HG03354 (cell line): ENCODE measurements at regions not wholly inside any gene's neighbourhood (a gene's known extent, or its start where the extent isn't known, plus 50 kb on each side); places are given as distances from the start of the nearest gene placed in this dataset.

ENCODE experiments used
- ATAC-seq: cut with Tn5 transposase; IDR thresholded peaks from one replicate; pipeline ENCODE4 v1.9.1; 2021; ENCODE audit warnings: mild to moderate bottlenecking; ENCODE audit not compliant: unreplicated experiment, poor library complexity, severe bottlenecking

DNA sequence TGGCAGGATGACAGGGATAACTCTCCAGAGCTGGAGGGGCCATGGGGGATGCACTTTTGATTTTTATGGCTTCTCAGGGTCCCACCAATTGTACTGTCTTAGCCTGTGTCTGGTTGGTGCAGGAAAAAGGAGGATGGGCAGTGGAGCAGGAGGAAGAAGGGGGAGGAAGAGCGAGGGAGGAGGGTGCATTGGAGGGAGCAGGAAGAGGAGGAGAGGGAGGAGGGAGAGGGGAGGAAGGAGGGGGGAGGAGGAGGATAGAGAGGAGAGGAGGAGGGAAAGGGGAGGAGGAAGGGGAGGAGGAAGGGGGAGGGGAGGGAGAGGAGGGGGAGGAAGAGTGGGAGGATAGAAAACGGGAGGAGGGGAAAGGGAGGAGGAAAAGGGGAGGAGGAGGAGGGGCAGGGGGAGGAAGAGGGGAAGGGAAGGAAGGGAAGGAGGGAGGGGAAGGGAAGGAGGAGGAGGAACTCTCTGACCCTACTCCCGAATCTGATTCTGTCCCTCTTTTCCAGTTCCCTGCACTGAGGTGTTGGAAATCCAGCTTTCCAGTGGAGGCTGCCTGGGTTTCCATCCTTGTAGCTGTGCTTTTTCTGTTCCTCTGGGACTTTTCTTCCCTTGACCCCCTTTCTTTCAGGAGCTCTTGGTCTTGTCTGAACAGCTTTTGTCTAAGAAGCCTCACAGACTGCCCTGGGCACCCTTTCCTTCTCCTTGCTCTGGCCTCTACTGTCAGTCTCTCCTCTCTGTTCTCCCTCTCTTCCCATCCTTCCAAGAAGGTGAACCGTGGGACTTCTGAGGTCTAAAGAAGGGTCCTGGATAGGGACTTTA is 149.4 kb downstream of the DHX35 start:
- no peak for ATAC-seq

DNA sequence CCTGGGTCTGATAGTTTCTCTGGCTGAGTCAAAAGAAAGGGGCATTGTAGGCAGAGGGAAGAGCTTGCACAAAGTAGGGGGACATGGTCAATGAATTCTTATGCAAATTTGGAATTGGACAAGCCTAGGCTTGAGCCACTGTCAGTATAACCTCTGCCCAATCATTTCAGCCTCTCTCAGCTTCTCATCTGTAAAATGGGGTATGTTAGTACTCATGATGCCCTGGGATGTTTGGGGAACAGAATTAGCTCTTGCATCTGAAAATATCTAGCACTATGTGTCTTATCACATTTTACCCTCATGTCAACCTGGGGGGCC is 148.6 kb downstream of the DHX35 start:
- ATAC-seq: no peak

DNA sequence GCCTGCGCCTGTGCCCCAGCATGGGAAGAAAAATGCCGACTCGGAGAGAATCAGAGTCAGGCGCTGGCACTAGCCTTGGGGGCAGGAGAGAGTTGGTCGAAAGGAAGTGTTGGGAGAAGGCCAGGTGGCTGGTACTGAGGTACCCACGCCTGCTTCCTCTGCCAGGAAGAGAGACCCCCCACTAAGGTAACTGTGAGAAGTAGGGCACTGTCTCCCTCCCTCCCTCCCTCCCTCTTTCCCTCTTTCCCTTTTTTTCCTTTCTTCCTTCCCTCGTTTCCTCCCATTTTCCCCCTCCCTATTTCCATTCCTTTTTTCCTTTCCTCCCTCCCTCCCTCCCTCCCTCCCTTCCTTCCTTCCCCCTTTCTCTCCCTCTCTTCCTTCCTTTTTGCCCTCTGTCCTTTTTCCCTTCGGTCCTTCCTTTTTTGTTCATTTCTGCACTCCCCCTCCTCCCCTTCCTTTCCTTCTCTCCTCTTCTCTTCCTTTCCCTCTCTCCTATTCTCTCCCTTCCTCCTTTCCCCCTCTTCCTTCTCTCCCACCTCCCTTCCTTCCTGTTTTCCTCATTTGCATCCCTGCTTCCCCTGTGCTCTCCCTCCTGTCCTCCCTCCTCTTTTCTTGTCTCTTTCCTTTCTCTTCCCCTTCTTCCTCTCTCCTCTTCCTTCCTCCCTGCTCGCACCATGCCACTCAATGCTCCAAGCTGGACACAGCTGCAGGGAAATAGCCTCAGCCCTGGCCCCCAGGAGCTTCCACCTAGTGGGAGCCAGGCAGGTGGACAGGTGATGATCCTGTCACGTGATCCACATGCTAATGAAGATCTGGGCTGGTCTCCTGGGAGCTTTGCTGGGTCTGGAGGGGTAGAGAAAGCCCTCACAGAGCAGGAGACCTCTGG is 148.0 kb downstream of the DHX35 start:
- ATAC-seq: no peak

DNA sequence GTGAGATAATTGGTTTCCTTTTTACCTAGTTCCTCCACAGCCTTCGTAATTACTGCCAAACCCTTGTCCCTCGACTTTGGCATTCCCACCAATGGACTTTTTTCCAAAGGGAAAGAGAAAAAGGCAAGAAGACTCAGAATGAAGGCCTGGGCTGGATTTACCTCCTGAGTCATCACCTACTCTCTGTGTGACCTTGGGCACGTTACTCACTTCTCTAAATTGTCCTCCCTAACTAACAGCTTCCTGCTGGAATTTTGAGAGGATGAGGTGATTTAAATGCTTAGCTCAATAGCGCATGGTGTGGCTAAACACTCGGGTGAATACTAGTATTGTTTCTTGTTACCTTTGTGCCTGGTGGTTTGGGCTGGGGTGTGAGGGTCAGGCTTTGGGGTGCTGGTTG is 146.6 kb downstream of the DHX35 start:
- ATAC-seq: no peak

DNA sequence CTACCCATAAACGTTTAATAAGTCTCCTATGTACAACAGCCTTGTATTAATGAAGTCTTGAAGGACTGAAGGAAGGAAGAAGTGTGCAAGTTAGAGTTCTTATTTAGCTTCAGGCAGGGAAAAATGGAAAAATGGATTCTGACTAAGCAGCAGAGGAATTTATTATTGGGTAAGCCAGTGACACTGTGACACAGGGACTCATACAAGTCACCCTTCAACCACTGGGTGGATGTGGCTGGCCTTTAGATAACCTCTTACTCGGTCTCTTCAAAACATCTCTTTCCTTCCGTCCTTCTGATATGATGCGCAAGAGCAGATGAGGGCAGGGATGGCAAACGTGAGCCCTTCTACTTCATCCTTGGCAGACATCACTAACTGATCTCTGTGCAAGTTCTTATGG is 145.6 kb downstream of the DHX35 start:
- ATAC-seq: no peak

DNA sequence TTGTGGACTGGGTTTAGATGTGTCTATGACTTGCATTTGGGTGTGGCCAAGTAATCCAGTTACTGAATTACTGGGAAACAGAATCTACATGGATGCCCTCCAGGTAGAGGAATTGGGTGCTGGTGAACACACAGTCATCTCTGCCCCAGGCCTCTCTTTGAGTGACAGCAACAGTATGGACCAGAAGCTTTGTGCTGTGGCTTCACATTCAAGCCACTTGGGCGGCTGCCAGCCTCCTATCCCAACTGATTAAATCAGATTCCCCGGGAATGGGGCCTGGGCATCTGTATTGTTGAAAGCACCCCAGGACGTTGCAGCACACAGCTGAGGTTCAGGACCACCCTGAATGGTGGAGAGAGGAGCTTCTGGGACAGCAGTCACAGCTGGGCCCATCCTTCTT is 144.6 kb downstream of the DHX35 start:
- no peak for ATAC-seq

DNA sequence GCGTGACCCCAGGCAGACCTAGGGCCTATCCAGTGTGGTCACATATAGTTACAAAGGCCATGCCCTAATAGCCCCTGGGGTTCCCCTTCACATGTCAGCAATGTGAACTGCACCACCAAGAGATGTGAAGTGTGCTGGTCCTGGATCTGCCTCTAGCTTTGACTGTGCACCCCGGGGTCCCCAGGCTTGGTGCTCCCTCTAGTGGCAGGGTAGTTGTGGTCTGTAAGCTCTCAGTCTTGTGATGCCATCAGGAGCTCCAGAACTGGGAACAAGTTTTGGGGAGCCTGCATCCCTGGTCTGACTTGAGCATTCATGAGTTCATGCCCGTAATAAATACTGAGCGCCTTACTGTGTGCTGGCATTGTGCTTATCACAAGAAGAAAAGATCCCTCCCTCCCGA is 143.4 kb downstream of the DHX35 start:
- ATAC-seq: no peak

GRCh38 chr20:39103732-39104131 is 141.6 kb downstream of the DHX35 start:
- ATAC-seq: no peak

DNA sequence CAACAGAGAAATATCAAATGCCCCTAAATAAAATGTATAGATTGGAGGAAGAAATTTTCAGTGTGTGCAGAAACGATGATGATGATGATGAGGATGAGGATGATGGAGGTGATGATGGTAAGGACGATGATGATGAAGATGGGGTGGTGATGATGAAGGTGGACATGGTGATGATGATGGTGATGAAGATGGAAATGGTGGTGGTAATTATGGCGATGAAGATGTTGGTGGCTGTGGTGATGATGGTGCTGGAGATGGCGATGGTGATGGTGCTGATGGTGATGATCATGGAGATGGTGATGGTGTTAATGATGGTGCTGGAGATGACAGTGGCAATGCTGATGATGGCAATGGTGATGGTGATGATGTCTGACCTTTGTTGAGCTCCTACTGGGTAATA is 141.2 kb downstream of the DHX35 start:
- ATAC-seq: no peak

DNA sequence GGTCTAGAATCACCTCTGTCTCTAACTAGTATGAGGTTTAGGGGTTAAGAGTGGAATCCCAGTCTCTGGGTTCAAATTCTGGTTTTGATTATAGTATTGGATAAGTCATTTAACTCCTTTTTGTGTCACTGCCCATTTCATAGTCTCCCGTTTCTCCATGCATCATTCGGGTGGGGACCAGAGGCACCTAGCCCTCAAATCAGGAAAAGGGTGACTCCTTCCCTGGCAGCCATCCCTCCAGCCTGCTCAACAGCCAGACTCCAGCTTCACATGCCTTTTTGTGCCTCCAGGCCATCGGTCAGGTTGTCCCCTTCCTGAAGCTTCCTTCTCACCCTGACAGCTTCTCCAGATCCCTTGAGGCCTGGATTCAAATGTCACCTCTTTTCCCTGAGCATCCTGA is 139.8 kb downstream of the DHX35 start:
- no peak for ATAC-seq

GRCh38 chr20:39100691-39101090 is 138.5 kb downstream of the DHX35 start:
- ATAC-seq: no peak

DNA sequence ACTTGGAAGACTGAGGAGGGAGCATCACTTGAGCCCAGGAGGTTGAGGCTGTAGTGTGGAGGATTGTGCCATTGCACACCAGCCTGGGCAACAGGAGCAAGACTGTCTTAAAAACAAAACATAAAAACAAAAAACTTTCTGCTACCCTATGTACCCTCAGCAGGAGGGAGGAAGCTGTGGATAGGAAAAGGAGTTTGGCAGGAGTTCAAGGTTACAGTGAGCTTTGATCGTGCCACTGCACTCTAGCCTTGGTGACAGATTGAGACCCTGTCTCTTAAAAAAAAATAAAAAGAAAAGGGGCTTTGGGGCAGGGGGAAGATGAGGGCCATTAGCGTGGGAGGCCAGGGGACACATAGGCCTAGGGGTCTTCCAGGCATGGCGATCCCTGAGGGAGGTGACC is 135.7 kb downstream of the DHX35 start:
- ATAC-seq: no peak

DNA sequence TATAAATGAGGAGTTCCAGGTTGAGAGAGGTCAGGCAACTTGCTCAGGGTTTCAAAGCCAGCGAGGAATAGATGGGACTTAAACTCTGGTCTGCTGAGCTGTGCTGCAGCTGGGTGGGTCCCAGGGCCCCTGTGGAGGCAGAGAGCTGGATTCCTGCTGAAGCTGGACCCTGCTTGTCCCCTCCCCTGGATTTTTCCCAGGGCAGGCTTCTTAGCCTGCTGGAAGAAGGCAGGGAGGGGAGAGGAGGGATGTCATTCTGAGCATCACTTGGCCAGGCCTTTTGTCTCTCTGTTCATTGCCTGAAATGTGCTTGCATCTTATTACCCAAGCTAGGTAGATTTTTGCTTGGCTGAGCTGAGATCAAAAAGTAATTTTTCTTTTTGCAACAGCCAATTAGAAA is 133.7 kb downstream of the DHX35 start:
- no peak for ATAC-seq

- ATAC-seq: no peak
Measured at GRCh38 chr20:39094391-39094790, 132.2 kb downstream of the DHX35 start.

GRCh38 chr20:39092733-39093410 is 130.7 kb downstream of the DHX35 start:
- no peak for ATAC-seq

DNA sequence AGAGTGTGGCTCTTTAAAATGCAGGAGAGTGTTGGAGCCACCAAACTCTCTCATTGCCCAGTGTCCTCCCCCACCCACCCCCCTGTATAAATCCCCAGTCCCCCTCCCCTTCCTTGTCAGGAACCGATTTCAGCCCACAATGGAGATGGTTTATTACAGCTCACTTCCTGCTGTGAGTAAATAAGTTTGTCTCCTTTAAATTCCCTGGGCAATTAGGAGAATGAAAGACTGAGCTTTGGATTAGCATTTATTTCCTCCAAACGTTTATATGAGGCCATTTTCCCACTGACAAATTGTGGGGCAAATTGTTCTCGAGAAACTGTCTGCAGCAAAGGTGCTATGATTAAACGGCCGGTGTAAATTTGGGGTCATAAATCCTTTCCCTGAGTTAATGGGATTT is 128.8 kb downstream of the DHX35 start:
- no peak for ATAC-seq

DNA sequence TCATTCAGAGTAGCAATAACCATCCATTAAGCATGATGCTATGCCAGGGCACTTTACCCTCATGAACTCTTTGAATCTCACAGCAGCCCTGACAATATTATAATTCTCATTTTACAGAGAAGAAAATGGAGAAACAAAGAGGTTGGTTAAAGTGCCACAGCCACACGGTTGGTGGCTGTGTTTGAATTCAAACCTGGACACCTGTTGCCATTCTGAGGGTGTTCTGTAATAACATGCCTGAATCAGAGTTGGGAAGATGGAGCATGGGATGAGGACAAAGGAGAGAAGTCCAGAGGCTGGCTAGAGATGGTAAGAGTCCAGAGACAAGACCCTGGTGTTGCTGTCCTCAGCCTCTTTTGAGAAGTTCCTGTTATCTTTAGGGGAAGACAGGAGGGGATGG is 127.7 kb downstream of the DHX35 start:
- ATAC-seq: no peak
